Skeletal muscle satellite cell (primary cell): ENCODE measurements at regions not wholly inside any gene's neighbourhood (a gene's known extent, or its start where the extent isn't known, plus 50 kb on each side); places are given as distances from the start of the nearest gene placed in this dataset.

Experiments
- H3K27me3 ChIP-seq: 2 replicates; pipeline ENCODE4 v1.7.0; 2013; ENCODE audit warnings: low read length; ENCODE audit not compliant: control insufficient read depth, insufficient read depth
- H3K36me3 ChIP-seq: 2 replicates; pipeline ENCODE4 v1.7.0; 2013; ENCODE audit warnings: mild to moderate bottlenecking, control low read depth, low read length; ENCODE audit not compliant: insufficient read depth
- H3K4me1 ChIP-seq: 2 replicates; pipeline ENCODE4 v1.7.0; 2013; ENCODE audit warnings: low read length; ENCODE audit not compliant: control insufficient read depth, insufficient read depth
- H3K4me2 ChIP-seq: 2 replicates; pipeline ENCODE4 v1.7.0; 2013; ENCODE audit warnings: mild to moderate bottlenecking, low read length
- H3K4me3 ChIP-seq: 2 replicates; pipeline ENCODE4 v1.7.0; 2013; ENCODE audit warnings: low read length
- H3K9ac ChIP-seq: 2 replicates; pipeline ENCODE4 v1.7.0; 2013; ENCODE audit warnings: mild to moderate bottlenecking, low read depth, low read length, moderate library complexity
- H3K9me3 ChIP-seq: replicated peaks from 2 replicates; pipeline ENCODE4 v1.7.0; 2013; ENCODE audit warnings: mild to moderate bottlenecking, control low read depth, low read length

DNA sequence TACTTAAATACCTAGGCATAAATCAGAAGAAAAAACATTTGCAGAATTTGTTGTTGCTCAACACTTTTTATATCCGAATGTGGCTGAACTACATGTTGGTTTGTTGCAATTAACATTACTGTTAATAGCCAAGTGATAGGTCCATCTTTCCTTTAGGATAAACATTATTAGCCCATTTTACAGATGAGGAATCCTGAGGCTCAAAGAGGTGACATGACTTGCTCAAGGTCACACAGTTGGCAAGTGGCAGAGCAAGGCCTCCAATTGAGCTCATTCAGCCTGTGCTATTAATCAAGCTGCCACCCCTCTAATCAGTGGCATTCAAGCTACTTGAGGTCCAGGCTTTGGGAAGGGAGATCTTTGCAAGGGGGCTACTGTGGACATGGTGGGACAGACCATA is 125.8 kb upstream of the ATP2B2 start:
- H3K9me3 ChIP-seq = no peaks in the 10 kb centered on the region
- no peak overlapping the region for H3K4me2 ChIP-seq
- no peaks in the 10 kb centered on the region for H3K36me3 ChIP-seq
- no peak overlapping the region for H3K9ac ChIP-seq
- no peaks in the 10 kb centered on the region for H3K4me1 ChIP-seq
- no peak overlapping the region for H3K4me3 ChIP-seq
- H3K27me3 ChIP-seq = peaks cover 8% of the 10 kb centered on the region

DNA sequence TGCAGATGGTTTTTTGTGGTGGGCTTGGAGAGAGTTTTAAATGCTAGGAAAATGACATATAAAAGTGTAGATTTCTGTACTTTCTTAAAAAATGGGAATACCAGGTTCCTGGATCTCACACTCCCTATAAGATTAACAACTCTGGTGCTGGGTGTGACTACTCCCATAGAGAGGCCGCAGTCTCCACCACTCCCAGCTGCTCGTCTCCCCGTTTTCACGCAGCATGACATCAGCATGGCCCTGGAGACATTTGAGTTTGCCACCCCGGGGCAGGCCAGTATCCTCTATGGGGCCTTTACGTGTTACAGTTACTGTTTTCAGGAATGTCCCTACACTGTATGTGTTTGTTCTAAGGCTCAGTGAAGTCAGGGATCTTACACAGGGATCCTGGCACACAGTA is 126.7 kb upstream of the ATP2B2 start:
- H3K4me3 ChIP-seq = no peak overlapping the region
- H3K27me3 ChIP-seq = peaks cover 8% of the 10 kb centered on the region
- no peaks in the 10 kb centered on the region for H3K4me1 ChIP-seq
- H3K9ac ChIP-seq = no peak overlapping the region
- no peak overlapping the region for H3K4me2 ChIP-seq
- H3K9me3 ChIP-seq = no peaks in the 10 kb centered on the region
- no peaks in the 10 kb centered on the region for H3K36me3 ChIP-seq

DNA sequence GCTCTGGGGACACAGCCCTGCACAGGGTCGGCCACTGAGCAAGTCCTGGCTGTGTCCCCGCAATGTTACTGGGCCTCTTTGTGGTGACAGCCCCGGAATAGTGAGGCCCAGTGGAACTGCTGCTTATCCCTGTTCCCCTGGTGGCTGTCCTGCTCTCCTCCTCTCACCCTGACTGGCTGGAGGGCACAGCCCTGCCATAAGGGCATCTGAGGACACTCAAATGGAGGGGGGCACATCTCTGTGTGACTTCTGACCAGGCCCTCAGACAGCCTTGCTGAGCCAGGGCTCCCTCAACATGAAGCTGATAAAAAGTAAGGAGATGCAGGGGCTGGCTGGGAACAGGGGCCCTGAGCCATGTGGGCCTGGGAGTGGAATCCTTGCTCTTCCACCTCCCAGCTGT is 127.4 kb upstream of the ATP2B2 start:
- no peaks in the 10 kb centered on the region for H3K36me3 ChIP-seq
- H3K4me2 ChIP-seq = no peak overlapping the region
- H3K9me3 ChIP-seq = no peaks in the 10 kb centered on the region
- no peak overlapping the region for H3K4me3 ChIP-seq
- H3K27me3 ChIP-seq = peaks cover 8% of the 10 kb centered on the region
- no peaks in the 10 kb centered on the region for H3K4me1 ChIP-seq
- H3K9ac ChIP-seq = no peak overlapping the region

DNA sequence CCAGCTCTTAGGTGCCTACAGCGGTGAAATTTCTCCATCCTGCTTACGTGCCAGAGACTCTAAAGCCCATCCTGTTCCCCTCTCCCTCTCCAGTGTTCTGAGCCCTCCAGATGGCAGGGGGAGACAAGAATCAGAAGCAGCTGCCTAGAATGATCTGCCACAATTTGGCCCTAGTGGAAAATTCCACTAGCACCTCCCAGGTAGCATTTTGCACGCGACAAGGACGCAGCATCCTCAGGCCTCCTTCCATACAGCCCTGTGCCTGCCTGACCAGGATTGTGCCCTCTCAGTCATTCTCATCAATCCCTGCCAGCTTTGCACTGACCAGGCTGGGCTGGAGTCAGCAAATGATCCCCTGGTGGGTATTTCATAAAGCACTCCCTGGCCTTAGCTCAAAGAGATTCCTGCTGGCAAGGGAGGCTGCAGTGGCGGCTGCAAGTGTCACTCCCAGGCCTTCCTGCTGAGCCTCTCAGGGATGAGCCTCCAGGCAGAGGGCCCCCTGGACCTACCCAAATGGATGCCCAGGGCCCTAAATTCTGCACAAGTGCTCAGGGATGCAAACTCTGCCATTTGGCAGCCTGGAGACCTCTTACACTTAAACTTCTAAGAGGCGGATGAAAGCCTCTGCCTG is 130.2 kb upstream of the ATP2B2 start:
- Histone ChIP-seq H3K27me3 (peaks cover 8% of the 10 kb centered on the region), H3K36me3 (no peaks in the 10 kb centered on the region), H3K4me1 (no peaks in the 10 kb centered on the region), H3K4me3 (no peak overlapping the region), H3K9ac (no peak overlapping the region), H3K9me3 (no peaks in the 10 kb centered on the region), H3K4me2 (no peak overlapping the region)

DNA sequence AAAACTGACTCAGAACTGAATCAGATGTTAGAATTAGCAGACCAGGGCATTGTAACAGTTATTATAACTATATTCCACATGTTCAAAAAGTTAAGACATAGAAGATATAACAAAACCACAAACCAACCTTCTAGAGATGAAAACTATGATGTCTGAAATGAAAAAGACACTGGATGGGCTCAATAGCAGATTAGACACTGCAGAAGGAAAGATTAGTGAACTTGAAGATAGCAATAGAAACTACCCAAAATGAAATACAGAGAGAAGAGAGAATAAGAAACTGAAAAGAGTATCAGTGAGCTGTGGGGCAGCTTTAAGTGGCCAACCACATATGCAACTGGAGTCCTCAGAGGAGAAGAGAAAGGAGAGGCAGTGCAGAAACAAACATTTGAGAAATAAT is 132.0 kb upstream of the ATP2B2 start:
- no peaks in the 10 kb centered on the region for H3K4me1 ChIP-seq
- H3K9me3 ChIP-seq = no peaks in the 10 kb centered on the region
- H3K4me3 ChIP-seq = no peak overlapping the region
- no peaks in the 10 kb centered on the region for H3K36me3 ChIP-seq
- no peak overlapping the region for H3K4me2 ChIP-seq
- H3K27me3 ChIP-seq = peaks cover 8% of the 10 kb centered on the region
- no peak overlapping the region for H3K9ac ChIP-seq

DNA sequence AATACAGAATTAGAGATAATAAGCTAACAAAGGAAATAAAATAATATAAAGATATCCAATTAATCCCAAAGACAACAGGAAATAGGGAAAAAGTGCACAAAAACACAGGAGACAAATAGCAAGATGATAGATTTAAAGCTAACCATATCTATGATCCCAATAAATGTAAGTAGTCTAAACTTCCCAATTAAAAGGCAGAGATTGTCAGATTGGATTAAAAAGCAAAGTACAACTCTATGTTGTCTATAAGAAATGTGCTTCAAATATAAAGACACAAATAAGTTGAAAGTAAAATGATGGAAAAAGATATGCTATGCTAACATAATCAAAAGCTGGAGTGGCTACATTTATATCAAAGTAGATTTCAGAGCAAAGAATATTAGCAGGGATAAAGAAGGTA is 133.1 kb upstream of the ATP2B2 start:
- Histone ChIP-seq H3K4me1 (no peaks in the 10 kb centered on the region), H3K9ac (no peak overlapping the region), H3K4me2 (no peak overlapping the region), H3K4me3 (no peak overlapping the region), H3K27me3 (peaks cover 8% of the 10 kb centered on the region), H3K36me3 (no peaks in the 10 kb centered on the region), H3K9me3 (no peaks in the 10 kb centered on the region)

DNA sequence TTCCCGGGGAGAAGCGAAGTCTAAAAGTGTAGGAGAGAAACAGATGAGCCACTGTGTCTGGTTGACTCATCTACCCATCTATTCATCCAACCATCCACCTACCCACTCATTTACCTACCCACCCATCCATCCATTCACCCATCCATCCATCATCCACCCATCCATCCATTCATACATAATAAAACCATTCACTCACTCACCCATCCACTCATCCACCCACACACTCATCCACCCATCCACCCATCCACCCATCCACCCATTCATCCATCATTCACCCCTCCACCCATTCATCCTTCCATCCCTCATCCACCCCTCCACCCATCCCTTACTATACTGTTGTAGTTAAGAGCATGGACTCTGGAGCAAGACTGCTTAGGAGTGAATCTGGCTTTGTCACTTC is 136.4 kb upstream of the ATP2B2 start:
- peaks cover 4% of the 10 kb centered on the region for H3K27me3 ChIP-seq
- H3K4me2 ChIP-seq = no peak overlapping the region
- no peaks in the 10 kb centered on the region for H3K9me3 ChIP-seq
- no peaks in the 10 kb centered on the region for H3K4me1 ChIP-seq
- H3K9ac ChIP-seq = no peak overlapping the region
- H3K4me3 ChIP-seq = no peak overlapping the region
- H3K36me3 ChIP-seq = no peaks in the 10 kb centered on the region

DNA sequence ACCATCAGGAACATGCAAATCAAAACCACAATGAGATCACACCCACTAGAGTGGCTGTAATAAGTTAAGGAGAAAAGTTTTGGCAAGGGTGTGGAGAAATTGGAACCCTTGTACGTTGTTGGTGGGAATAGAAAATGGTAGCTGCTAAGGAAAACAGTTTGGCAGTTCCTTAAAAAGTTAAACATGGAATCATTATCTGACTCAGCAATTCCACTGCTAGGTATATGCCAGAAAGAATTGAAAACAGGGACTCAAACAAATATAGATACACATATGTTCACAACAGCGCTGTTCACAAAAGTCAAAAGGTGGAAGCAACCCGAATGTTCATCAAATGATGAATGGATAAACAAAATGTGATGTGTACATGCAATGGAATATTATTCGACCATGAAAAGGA is 138.8 kb upstream of the ATP2B2 start:
- no peak overlapping the region for H3K9ac ChIP-seq
- peaks cover 4% of the 10 kb centered on the region for H3K27me3 ChIP-seq

DNA sequence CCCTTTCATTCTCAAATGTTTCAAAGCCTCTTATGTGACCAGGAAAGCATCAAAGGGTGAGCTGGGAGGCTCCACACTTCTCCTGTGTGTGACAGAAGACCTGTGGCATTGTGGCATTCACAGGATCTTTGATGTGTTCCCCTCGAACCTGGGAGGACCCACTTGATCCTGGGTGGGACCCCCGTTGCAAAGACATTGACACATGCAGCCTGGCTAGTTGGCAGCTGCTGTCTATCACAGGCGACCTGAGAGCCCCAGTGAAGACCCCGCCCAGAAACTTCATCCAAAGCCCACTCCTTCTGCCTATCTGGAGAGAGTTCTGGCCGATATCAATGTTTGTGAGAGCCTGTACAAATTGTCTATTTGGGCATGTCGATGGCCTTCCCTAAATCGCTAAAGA is 140.4 kb upstream of the ATP2B2 start:
- no peaks in the 10 kb centered on the region for H3K9me3 ChIP-seq
- no peaks in the 10 kb centered on the region for H3K36me3 ChIP-seq
- H3K4me3 ChIP-seq = no peak overlapping the region
- peaks cover 4% of the 10 kb centered on the region for H3K27me3 ChIP-seq
- H3K9ac ChIP-seq = no peak overlapping the region
- H3K4me1 ChIP-seq = no peaks in the 10 kb centered on the region
- no peak overlapping the region for H3K4me2 ChIP-seq

More for the DNA sequence above, 138.8 kb upstream of the ATP2B2 start:
- Histone ChIP-seq H3K36me3 (no peaks in the 10 kb centered on the region), H3K9me3 (no peaks in the 10 kb centered on the region), H3K4me3 (no peak overlapping the region), H3K4me2 (no peak overlapping the region), H3K4me1 (no peaks in the 10 kb centered on the region)

DNA sequence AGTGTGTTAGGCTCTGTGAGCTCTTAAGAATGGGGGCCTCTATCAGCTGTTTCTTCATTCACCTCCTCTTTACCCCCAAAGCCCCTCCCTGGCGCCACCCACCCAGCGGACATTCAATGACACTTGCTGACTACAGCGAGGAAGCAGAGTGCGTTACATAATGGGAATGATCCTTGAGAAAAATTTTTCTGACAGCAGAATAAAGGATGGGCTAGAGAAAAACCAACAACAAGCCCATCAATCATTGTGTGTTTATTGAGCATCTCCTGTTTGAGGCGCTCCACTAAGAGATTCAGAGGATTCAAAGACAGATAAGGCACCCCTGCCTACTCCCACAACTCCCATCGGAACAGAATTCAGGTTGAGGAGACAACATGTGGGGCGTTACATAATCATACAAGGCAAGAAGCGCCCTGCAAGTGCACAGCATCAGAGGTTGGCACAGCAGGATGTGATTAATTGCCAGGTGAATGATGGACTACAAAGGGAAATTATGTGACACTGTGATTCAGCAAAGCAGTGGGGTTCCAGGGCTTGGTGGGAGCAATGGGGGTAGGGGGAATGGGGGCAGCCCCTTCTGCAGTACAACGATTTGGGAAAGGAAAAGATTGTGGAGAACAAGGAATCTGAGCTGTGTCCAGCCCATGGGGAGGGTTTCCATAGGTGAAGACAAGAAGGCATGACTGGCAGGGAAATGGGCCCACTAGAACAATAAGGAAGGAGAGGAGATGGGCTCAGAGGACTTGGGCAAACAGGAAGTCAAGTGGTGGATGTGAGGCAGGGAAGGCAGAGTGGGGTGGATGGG is 141.3 kb upstream of the ATP2B2 start:
- peaks cover 4% of the 10 kb centered on the region for H3K27me3 ChIP-seq
- H3K4me1 ChIP-seq = no peaks in the 10 kb centered on the region
- no peaks in the 10 kb centered on the region for H3K9me3 ChIP-seq
- no peak overlapping the region for H3K4me3 ChIP-seq
- no peak overlapping the region for H3K9ac ChIP-seq
- H3K4me2 ChIP-seq = no peak overlapping the region
- no peaks in the 10 kb centered on the region for H3K36me3 ChIP-seq

DNA sequence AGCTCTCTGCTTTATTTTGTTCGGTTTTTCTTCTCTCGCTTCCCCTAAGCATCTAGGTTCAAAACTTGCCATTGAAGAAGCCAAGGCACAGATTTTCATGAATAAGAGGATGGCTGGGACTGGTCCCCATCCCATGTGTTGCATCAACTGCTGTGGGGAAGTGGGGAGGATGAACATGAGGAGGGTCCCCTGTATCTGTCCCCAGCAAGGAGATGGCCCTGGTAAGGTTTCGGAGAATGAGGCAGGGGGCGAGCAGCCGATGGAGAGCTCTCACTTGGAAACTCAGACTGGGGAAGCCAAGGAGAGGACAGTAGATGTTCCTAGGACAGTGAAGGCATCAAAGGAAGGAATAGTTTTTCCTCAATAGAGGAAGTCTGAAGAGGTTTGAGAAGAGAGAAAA is 142.0 kb upstream of the ATP2B2 start:
- Histone ChIP-seq H3K4me2 (no peak overlapping the region), H3K9me3 (no peaks in the 10 kb centered on the region), H3K4me3 (no peak overlapping the region), H3K27me3 (peaks cover 4% of the 10 kb centered on the region), H3K36me3 (no peaks in the 10 kb centered on the region), H3K9ac (no peak overlapping the region), H3K4me1 (no peaks in the 10 kb centered on the region)

DNA sequence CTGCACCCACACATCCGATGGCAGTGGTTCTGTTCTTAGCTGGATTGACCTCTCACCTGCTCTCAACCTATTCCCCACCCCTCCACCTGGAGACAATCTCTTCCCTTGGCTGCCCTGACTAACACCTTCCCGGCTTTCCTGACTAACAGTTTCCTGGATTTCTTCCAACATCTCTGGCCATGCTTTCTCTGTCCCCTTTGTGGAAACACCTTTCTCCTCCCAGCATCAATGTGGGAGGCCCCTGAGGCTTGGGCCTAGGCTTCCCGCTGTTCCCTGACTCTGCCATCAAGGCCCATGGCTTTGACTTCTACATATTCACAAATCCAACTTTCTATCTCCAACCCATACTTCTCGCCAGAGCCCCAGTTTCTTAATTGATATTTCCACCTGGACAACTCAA is 142.8 kb upstream of the ATP2B2 start:
- H3K4me1 ChIP-seq = no peaks in the 10 kb centered on the region
- no peak overlapping the region for H3K4me2 ChIP-seq
- peaks cover 4% of the 10 kb centered on the region for H3K27me3 ChIP-seq

More for the DNA sequence above, 142.8 kb upstream of the ATP2B2 start:
- Histone ChIP-seq H3K4me3 (no peak overlapping the region), H3K9me3 (no peaks in the 10 kb centered on the region), H3K9ac (no peak overlapping the region), H3K36me3 (no peaks in the 10 kb centered on the region)
